ENCODE measurements at regions not wholly inside any gene's neighbourhood (a gene's known extent, or its start where the extent isn't known, plus 50 kb on each side); places are given as distances from the start of the nearest gene placed in this dataset.
"Not testable (repeated sequence)": the region's sequence is repeated elsewhere in the genome, so short reads cannot be mapped to it uniquely, and the experiment has no call there.

DNA sequence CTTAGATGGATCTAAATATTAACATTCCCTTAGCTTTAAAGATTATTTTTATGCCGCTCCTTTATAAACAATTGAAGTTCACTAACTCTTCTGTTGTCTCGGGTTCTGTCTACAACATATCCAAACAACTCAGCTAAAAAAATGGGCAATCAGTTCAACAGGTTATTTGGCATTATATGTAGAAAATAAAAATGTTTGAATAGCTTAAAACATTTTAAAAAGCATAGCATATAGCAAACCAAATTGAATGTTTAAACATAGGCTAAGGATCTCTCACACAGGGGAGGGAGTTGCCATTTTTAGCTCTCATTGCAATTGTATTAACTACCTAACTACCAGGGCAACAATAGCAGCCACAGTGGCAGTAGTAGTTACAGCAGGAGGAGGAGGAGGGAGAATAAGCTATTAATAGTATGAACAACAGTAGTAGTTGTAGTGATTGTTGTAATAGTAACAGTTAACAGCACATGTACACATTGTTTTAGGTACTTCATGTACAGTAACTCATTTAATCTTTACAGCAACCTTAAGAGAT lies 404.2 kb downstream of the KCNRG start:
- no peak for DNase-seq (ENCODE audit: low spot score)

- DNase-seq (ENCODE audit: low spot score): peak; percentile 17
Measured at GRCh38 chr13:50419896-50420295, 404.7 kb downstream of the KCNRG start.

DNA sequence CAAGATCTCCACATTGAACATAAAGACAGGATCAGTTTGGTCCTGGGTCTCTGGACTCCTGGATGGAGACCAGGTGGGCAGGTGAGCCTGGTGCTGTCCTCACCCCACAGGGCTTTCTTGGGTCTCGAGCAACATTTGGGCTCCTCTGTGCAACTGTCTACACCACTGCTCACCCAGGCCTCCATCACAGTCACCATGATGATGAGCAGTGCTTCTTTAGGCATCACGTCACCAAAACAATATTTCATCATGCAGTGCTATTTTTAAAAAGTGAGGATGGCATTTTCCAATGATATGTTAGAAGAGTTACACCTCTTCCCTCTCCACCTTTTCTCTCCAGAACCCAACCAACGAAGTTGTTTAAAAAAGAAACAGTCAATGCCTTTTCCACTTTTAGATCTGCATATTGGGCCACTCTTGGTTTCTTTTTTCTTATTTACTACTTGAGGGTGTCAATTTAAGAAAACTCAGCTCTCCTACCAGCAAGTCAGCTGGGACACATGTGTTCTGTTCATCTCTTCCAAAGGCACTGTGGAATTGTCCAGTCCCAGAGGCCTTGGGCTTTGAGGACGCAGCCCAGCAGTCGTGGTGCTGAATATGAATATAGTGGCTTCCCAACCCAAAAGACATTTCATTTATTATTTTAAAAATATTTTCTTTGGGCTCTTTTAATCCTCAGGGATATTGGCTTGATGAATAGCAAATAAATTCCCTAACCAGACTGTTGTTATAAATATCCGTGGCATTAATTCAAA lies 405.7 kb downstream of the KCNRG start:
- DNase-seq (ENCODE audit: low spot score): no peak

DNA sequence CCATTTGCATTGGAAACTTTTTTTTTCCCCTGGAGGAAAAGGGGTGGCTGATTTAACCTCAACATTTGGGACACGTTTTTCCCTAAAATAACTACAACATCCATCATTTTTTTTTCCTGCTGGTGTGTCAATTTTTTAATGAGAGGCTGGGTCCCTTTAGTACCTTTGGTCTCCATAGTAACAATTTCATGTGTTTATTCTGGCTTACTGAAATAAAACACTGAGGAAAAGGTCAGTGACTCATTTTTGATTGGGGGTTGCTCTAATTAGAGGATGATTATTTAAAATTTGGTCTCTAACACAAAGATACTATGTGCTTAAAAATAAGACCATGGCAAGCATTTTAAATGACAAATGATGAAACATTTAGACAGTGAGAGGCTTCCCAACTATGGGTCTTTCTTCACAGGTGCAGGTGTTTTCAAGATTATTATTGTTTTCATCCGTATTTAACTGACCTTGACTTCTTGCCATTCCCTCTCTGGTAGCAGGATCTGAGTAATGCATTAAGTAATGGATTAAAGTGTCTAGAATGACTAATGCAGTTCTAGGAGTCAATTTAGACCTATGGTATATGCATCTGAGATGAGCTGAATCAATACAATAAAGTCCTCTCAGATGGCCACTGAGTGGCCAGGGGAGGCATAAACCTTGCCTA lies 406.4 kb downstream of the KCNRG start:
- no peak for DNase-seq (ENCODE audit: low spot score)

- DNase-seq (ENCODE audit: low spot score): no peak
Measured at GRCh38 chr13:50422181-50423148, 407.2 kb downstream of the KCNRG start.

- no peak for DNase-seq (ENCODE audit: low spot score)
Measured at GRCh38 chr13:50424993-50425392, 409.7 kb downstream of the KCNRG start.

GRCh38 chr13:50425772-50426171 lies 410.5 kb downstream of the KCNRG start:
- no peak for DNase-seq (ENCODE audit: low spot score)

DNA sequence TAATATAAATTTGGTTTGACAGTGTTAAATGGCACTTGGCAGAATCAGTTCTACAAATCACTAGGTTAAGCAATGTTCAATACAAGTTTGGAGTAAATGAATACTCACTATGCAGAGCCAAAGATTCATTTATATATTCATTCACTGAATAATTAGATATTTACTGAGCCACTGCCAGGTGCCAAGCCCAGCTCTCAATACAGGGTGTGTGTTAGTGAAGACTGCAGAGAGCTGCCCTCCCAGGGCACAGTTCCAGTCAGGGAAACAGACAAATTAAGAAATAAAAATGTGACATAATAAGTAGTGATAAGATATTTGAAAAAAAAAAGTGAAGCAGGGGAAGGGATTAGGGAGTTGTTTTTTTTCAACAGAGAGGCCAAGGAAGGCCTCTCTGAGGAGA lies 411.7 kb downstream of the KCNRG start:
- DNase-seq (ENCODE audit: low spot score): no peak

- not testable (repeated sequence) for DNase-seq (ENCODE audit: low spot score)
Measured at GRCh38 chr13:50427511-50427910, 412.3 kb downstream of the KCNRG start.

DNA sequence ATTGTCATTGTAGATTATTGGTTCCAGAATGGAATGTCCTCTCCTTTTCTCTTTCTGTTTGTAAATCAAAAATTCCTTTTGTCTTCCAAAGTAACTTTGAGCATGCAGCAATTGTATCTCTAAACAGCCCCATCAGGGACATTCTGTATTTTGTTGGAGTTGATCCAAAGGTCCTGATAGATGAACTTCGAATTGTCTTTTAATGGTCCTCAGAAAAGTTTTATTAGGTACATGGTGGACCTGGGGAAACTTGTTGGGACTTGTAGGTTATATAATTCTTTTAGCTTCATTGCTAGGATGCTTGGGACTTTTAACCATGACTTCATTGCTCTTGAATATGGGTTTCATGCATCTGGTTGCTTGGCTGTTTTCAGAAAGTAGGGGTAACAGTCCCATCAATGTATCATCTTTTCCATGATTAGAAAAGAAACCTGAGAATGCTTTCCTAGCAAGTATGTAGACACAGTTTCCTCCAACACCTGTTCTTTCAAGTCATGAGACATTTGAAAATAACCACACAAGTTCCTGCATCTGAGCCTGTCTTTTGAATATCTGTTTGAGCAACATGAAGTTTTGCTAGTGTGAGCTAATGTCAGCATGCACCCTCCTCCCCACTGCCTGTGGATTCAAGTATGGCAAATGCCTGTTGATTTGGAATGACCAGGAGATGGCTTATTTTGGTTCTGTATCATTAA lies 413.1 kb downstream of the KCNRG start:
- no peak for DNase-seq (ENCODE audit: low spot score)

DNA sequence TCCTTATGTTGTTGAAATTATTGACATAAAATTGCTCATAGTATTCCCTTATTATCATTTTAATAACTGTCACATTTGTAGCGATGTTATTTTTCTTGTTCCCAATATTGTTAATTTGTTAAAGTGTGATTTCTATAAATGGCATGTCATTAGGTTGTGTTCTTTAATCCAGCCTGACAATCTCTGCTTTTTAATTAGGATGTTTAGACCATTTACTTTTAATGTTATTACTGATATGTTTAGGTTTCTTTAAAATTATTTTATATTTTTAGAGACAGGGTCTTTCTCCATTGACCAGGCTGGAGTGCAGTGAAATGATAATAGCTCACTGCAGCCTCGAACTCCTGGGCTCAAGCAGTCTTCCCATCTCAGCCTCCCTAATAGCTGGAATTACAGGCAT lies 408.5 kb downstream of the DLEU7 start:
- no peak for DNase-seq (ENCODE audit: low spot score)

DNA sequence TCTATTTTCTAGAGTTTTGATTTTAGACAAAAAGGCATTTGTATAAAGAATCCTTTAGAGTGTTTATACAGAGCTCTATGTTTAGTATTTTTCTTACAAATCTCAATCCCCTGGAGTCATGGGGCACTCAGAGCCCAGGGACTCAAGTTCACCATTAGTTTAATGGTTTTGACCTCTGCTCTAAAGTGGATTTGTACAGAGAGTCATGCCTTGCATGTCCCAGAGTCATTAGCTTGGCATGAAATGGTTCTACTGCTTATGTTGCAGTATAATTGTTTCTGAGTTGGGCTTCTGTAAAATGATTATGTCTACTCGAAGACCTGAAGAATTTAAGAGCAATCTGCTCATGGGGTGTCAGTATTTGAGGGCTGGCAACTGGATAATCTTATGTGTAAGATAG lies 406.2 kb downstream of the DLEU7 start:
- no peak for DNase-seq (ENCODE audit: low spot score)

DNA sequence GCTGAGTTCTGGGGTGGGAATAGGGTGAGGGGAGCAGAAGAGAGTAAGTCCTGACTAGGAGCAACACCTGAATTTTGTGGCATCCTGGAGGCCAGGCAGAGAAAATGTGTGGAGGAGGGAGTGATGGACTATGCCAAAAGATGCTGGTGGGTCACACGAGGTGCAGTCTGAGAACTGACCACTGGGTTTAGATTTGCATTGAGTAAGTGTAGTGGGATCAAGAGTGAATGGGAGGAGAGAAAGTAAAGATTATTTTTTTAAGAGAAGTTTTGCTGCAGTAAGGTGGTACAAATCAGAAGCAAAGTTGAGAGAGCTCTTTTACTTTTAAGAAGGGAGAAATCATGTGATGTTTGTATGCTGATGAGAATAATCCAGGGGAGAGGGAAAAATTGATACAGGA lies 405.1 kb downstream of the DLEU7 start:
- no peak for DNase-seq (ENCODE audit: low spot score)

DNA sequence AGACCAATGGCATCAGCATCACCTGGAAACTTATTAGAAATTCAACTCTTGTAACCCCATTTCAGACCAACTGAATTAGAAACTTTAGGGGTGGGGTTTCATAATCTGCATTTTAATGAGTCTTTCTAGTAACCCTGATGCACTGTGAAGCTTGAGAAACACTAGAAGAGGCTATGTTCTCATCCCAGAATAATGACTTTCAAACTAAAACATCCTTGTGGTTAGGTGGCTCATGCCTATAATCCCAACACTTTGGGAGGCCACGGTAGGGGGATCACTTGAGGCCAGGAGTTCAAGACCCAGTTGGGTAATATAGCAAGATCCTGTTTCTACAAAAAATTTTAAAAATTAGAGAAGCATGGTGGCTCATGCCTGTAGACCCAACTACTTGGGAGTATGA lies 402.4 kb downstream of the DLEU7 start:
- DNase-seq (ENCODE audit: low spot score): no peak

GRCh38 chr13:50444726-50445125 lies 398.8 kb downstream of the DLEU7 start:
- no peak for DNase-seq (ENCODE audit: low spot score)

DNA sequence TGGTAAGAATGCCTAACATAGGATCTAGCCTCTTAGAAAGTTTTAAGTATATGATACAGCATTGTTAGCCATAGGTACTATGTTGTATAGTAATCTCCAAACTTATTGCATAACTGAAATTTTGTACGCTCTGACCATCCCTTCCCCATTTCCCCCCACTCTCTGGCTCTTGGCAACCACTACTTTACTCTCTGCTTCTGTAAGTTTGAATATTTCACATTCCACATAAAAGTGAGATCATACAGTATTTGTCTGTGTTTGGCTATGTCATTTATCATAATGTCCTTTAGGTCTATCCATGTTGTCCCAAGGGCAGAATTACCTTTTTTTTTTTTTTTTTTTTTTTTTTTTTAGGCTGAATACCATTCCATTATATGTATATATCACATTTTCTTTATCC lies 396.9 kb downstream of the DLEU7 start:
- no peak for DNase-seq (ENCODE audit: low spot score)

GRCh38 chr13:50448535-50448998 lies 394.9 kb downstream of the DLEU7 start:
- DNase-seq (ENCODE audit: low spot score): no peak

GRCh38 chr13:50449465-50449864 lies 394.0 kb downstream of the DLEU7 start:
- DNase-seq (ENCODE audit: low spot score): no peak

DNA sequence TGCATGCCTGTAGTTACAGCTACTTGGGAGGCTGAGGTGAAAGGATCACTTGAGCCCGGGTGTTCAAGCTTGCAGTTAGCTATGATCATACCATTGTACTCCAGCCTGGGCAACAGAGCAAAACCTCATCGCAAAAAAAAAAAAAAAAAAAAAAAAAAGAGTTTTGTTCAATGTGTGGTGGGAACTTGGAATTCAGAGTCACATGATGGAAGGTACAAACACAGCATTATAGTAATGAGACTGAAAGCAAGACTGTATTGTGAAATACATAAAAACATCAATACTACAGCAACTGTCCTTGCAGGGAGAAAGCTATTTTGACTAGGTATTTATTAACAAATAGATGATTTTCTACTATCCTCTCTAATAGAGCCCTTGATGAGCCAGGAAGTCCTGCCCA lies 393.2 kb downstream of the DLEU7 start:
- no peak for DNase-seq (ENCODE audit: low spot score)

DNA sequence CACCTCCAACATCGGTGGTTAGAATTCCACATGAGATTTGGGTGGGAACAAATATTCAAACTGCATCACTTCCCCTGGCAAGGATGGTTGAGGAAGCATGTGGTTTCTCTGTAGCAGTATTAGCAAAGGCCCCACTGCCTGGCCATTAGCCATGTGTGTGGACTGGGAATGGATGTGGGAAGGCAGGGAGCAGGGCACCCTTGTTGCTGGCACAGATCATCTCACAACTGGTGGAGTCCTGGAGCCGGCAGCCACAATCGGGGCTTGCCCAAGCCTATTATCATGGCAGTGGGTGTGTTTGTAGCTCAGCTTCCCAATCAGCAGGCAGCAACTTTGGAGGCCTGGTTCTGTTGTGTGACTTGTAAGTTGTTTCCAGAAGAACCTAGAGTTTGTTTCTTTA lies 391.9 kb downstream of the DLEU7 start:
- DNase-seq (ENCODE audit: low spot score): no peak

DNA sequence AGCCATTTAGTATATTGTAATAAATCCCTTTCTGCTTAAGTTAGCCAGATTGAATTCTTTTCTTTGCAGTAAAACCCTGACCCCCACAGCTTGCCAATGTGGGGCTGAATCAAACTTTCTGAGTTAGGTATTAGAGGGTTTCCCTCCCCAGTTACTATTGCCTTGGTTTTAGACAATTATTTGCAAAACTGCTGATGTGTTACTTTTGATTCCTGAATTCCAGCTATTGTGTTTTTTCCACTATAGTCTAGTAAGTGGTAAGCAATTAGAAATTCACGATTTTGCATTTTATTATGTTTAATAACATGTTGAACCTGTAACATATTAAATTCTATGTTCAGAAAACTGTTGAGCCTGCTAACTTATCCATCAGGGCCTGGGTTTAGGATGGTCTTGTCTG lies 391.5 kb downstream of the DLEU7 start:
- DNase-seq (ENCODE audit: low spot score): no peak

DNA sequence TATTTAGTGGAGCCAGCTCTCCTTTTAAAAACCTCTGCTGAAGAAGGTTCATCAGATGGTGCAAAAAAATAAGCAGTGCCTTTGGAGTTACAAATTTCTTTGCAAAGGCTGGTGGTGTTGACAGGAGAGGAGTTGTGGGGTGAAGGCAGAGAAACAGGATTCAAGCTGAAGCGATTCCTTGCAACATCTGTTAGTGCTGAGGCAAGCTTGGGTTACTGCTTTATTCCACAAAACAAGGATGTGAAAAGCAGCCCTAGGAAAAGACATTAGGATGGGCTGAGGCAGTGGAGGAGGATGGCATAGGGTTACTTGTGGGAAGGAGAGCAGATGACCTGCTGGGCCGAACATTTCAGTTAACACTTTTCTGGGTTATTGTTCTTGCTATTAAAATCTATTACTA lies 390.7 kb downstream of the DLEU7 start:
- no peak for DNase-seq (ENCODE audit: low spot score)

Data from cerebellar cortex (tissue), 1 donor.